ENCODE measurements at regions not wholly inside any gene's neighbourhood (a gene's known extent, or its start where the extent isn't known, plus 50 kb on each side); places are given as distances from the start of the nearest gene placed in this dataset.

DNA sequence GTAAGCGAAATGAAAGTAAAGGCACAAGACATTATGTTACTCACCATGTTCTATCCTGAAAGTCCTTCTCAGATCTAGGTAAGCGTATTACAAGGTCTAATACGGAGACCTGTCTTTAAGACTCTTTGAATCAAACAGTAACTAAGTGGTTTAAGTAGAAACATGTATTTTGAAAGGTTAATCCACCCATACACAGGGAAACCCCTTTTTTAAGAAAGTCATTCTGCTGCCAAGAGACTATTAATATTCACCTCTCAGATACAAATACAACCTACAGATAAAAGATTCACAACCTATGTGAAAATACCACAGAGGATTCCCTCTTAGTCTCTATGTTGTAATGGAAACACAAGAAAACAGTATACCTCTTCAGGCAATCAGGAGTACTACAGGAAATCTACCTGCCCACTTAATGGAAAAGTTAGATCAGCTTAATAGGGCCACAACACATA, 63.2 kb upstream of the TNIP3 start:
- Histone ChIP-seq H3K79me2 (ENCODE audit: insufficient read depth, low read length) (no peaks in the 10 kb centered on the region), H3K4me1 (ENCODE audit: insufficient read depth, low read length, severe bottlenecking) (no peaks in the 10 kb centered on the region), H3K27me3 (ENCODE audit: insufficient read depth, low read length) (no peaks in the 10 kb centered on the region), H3F3A (ENCODE audit: insufficient read depth, low read length) (no peaks in the 10 kb centered on the region), H3K9me3 (ENCODE audit: low read length) (no peaks in the 10 kb centered on the region), H2AFZ (ENCODE audit: low read length) (no peak overlapping the region), H3K9ac (ENCODE audit: low read length) (no peak overlapping the region), H3K4me3 (ENCODE audit: low read depth, low read length, poor library complexity, severe bottlenecking) (no peak overlapping the region), H4K20me1 (ENCODE audit: insufficient read depth, low read length) (no peaks in the 10 kb centered on the region), H3K36me3 (ENCODE audit: insufficient read depth, low read length) (no peaks in the 10 kb centered on the region), H3K27ac (ENCODE audit: low read depth, low read length, poor library complexity, severe bottlenecking) (no peak overlapping the region), H3K4me2 (ENCODE audit: low read length) (no peak overlapping the region), H3K9me2 (ENCODE audit: low read depth, low read length) (no peaks in the 10 kb centered on the region)
- TF ChIP-seq, protein P1, sequence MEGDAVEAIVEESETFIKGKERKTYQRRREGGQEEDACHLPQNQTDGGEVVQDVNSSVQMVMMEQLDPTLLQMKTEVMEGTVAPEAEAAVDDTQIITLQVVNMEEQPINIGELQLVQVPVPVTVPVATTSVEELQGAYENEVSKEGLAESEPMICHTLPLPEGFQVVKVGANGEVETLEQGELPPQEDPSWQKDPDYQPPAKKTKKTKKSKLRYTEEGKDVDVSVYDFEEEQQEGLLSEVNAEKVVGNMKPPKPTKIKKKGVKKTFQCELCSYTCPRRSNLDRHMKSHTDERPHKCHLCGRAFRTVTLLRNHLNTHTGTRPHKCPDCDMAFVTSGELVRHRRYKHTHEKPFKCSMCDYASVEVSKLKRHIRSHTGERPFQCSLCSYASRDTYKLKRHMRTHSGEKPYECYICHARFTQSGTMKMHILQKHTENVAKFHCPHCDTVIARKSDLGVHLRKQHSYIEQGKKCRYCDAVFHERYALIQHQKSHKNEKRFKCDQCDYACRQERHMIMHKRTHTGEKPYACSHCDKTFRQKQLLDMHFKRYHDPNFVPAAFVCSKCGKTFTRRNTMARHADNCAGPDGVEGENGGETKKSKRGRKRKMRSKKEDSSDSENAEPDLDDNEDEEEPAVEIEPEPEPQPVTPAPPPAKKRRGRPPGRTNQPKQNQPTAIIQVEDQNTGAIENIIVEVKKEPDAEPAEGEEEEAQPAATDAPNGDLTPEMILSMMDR (IDR thresholded peaks at IDR 0.05; ENCODE audit: low read length): no peak
- no peak for TF ChIP-seq EZH2 (IDR thresholded peaks at IDR 0.05; ENCODE audit: borderline replicate concordance, low read length)

DNA sequence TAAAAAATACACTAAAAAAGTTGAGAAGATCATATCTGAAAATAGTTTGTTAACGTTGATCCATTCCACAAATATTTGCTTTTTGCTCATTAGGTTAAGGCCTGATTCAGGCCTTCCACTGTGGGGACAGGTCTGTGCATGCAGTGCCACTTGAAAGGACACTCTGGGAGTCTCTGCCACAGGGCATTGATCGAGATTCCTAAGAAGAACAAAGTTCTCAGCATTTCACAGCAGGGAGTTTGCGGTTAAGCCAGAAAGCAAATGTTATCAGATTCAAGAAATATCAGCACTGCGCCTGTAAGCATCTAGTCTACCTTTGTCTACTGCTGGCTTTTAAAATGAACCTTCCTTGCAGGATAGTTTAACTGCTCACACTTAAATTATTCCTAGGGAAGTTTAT, 62.2 kb upstream of the TNIP3 start:
- Histone ChIP-seq H3F3A (ENCODE audit: insufficient read depth, low read length) (no peaks in the 10 kb centered on the region), H4K20me1 (ENCODE audit: insufficient read depth, low read length) (no peaks in the 10 kb centered on the region), H3K36me3 (ENCODE audit: insufficient read depth, low read length) (no peaks in the 10 kb centered on the region), H3K4me1 (ENCODE audit: insufficient read depth, low read length, severe bottlenecking) (no peaks in the 10 kb centered on the region), H3K79me2 (ENCODE audit: insufficient read depth, low read length) (no peaks in the 10 kb centered on the region), H3K4me2 (ENCODE audit: low read length) (no peak overlapping the region), H3K9me3 (ENCODE audit: low read length) (no peaks in the 10 kb centered on the region), H3K9ac (ENCODE audit: low read length) (no peak overlapping the region), H3K27ac (ENCODE audit: low read depth, low read length, poor library complexity, severe bottlenecking) (no peak overlapping the region), H3K4me3 (ENCODE audit: low read depth, low read length, poor library complexity, severe bottlenecking) (no peak overlapping the region), H2AFZ (ENCODE audit: low read length) (no peak overlapping the region), H3K9me2 (ENCODE audit: low read depth, low read length) (no peaks in the 10 kb centered on the region), H3K27me3 (ENCODE audit: insufficient read depth, low read length) (no peaks in the 10 kb centered on the region)
- TF ChIP-seq EZH2 (IDR thresholded peaks at IDR 0.05; ENCODE audit: borderline replicate concordance, low read length): no peak
- TF ChIP-seq, protein P1 (IDR thresholded peaks at IDR 0.05; ENCODE audit: low read length): no peak

- TF ChIP-seq, protein P1 (IDR thresholded peaks at IDR 0.05; ENCODE audit: low read length): no peak
- TF ChIP-seq EZH2 (IDR thresholded peaks at IDR 0.05; ENCODE audit: borderline replicate concordance, low read length): no peak
Observed at GRCh38 chr4:121221608-121222007, 57.5 kb upstream of the TNIP3 start.

More at GRCh38 chr4:121221608-121222007, 57.5 kb upstream of the TNIP3 start:
- H3K27ac ChIP-seq (ENCODE audit: low read depth, low read length, poor library complexity, severe bottlenecking): no peak overlapping the region
- no peaks in the 10 kb centered on the region for H3F3A ChIP-seq (ENCODE audit: insufficient read depth, low read length)
- H3K4me1 ChIP-seq (ENCODE audit: insufficient read depth, low read length, severe bottlenecking): no peaks in the 10 kb centered on the region
- no peak overlapping the region for H3K4me2 ChIP-seq (ENCODE audit: low read length)
- no peak overlapping the region for H3K9ac ChIP-seq (ENCODE audit: low read length)
- no peak overlapping the region for H3K4me3 ChIP-seq (ENCODE audit: low read depth, low read length, poor library complexity, severe bottlenecking)
- no peaks in the 10 kb centered on the region for H3K79me2 ChIP-seq (ENCODE audit: insufficient read depth, low read length)
- no peaks in the 10 kb centered on the region for H3K36me3 ChIP-seq (ENCODE audit: insufficient read depth, low read length)
- no peak overlapping the region for H2AFZ ChIP-seq (ENCODE audit: low read length)
- no peaks in the 10 kb centered on the region for H4K20me1 ChIP-seq (ENCODE audit: insufficient read depth, low read length)
- H3K9me2 ChIP-seq (ENCODE audit: low read depth, low read length): no peaks in the 10 kb centered on the region
- no peaks in the 10 kb centered on the region for H3K27me3 ChIP-seq (ENCODE audit: insufficient read depth, low read length)
- H3K9me3 ChIP-seq (ENCODE audit: low read length): no peaks in the 10 kb centered on the region
